OCI-LY7 (cell line): ENCODE measurements at regions not wholly inside any gene's neighbourhood (a gene's known extent, or its start where the extent isn't known, plus 50 kb on each side); places are given as distances from the start of the nearest gene placed in this dataset.

ENCODE experiments used
- BruUV-seq: library from RNA; stranded (reverse); fragments of 400-500 nt; replicated peaks from 2 replicates; lab custom pipeline; 2021; lab: Mats Ljungman, UMichigan
- CTCF ChIA-PET: fragments of 300-600 bp; sonication (Branson Sonifier 250); formaldehyde crosslinking; loops from one replicate; lab custom pipeline; 2022; ENCODE audit warnings: antibody characterized with exemption; ENCODE audit not compliant: unreplicated experiment; lab: Charles Lee
- POLR2A ChIA-PET: fragments of 300-600 bp; sonication (Branson Sonifier 250); formaldehyde crosslinking; loops from one replicate; lab custom pipeline; 2022; ENCODE audit warnings: antibody characterized with exemption; lab: Charles Lee
- DNase-seq: peaks from one replicate; pipeline ENCODE4 v3.0.0-alpha.2; 2015; ENCODE audit warnings: low spot score
- H2AFZ ChIP-seq: fragments of 200-600 bp; sonication (generic), shearing (Covaris generic); 2 replicates; pipeline ENCODE4 v1.6.1; 2014; ENCODE audit warnings: mild to moderate bottlenecking, antibody characterized with exemption, low read length, moderate library complexity
- H3K27ac ChIP-seq: fragments of 200-600 bp; sonication (generic); 2 replicates; pipeline ENCODE4 v1.5.1; 2014; ENCODE audit warnings: mixed run types, low read depth, mild to moderate bottlenecking, moderate library complexity, low read length, inconsistent platforms; ENCODE audit not compliant: poor library complexity, severe bottlenecking
- H3K36me3 ChIP-seq: fragments of 200-600 bp; sonication (generic); 2 replicates; pipeline ENCODE4 v1.6.1; 2014; ENCODE audit warnings: mild to moderate bottlenecking, antibody characterized with exemption, low read length, moderate library complexity, mixed read lengths; ENCODE audit not compliant: insufficient read depth
- H3K4me1 ChIP-seq: fragments of 200-600 bp; sonication (generic); 2 replicates; pipeline ENCODE4 v1.5.1; 2014; ENCODE audit warnings: mild to moderate bottlenecking, low read length; ENCODE audit not compliant: insufficient read depth, poor library complexity, severe bottlenecking
- H3K4me2 ChIP-seq: fragments of 200-600 bp; sonication (generic); 2 replicates; pipeline ENCODE4 v1.6.1; 2014; ENCODE audit warnings: mild to moderate bottlenecking, low read length
- H3K4me3 ChIP-seq: fragments of 200-600 bp; sonication (generic); 2 replicates; pipeline ENCODE4 v1.5.1; 2014; ENCODE audit warnings: mild to moderate bottlenecking, low read depth, low read length; ENCODE audit not compliant: poor library complexity, severe bottlenecking
- H3K79me2 ChIP-seq: fragments of 200-600 bp; sonication (generic); 2 replicates; pipeline ENCODE4 v1.6.1; 2016; ENCODE audit warnings: low read depth, mild to moderate bottlenecking, low read length, moderate library complexity, mixed read lengths; ENCODE audit not compliant: insufficient read depth
- H3K9me2 ChIP-seq: fragments of 200-600 bp; sonication (generic); 2 replicates; pipeline ENCODE4 v1.6.1; 2016; ENCODE audit warnings: mild to moderate bottlenecking, low read length, mixed read lengths; ENCODE audit not compliant: insufficient read depth
- H3K9me3 ChIP-seq: fragments of 200-600 bp; sonication (generic); 2 replicates; pipeline ENCODE4 v1.6.1; 2014; ENCODE audit warnings: mild to moderate bottlenecking, mixed run types, low read length, mixed read lengths
- H4K20me1 ChIP-seq: fragments of 200-600 bp; sonication (generic); 2 replicates; pipeline ENCODE4 v1.6.1; 2014; ENCODE audit warnings: mild to moderate bottlenecking, antibody characterized with exemption, low read length, moderate library complexity, mixed read lengths; ENCODE audit not compliant: insufficient read depth
- CTCF ChIP-seq: fragments of 200-600 bp; sonication (generic); conservative IDR thresholded peaks from 2 replicates; pipeline ENCODE4 v1.5.1; 2014; ENCODE audit warnings: mild to moderate bottlenecking, antibody characterized with exemption, low read length, moderate library complexity, mixed read lengths
- EZH2phosphoT487 ChIP-seq: fragments of 200-600 bp; sonication (generic); IDR thresholded peaks from 2 replicates; pipeline ENCODE4 v1.6.1; 2018; ENCODE audit warnings: low read depth, borderline replicate concordance, mild to moderate bottlenecking, mixed run types, antibody characterized with exemption, low read length, moderate library complexity, mixed read lengths
- intact Hi-C: fragments of 100-400 bp; cut with micrococcal nuclease; formaldehyde crosslinking; loops from one replicate; pipeline ENCODE4 v1.10.0; 2022; ENCODE audit not compliant: unreplicated experiment

DNA sequence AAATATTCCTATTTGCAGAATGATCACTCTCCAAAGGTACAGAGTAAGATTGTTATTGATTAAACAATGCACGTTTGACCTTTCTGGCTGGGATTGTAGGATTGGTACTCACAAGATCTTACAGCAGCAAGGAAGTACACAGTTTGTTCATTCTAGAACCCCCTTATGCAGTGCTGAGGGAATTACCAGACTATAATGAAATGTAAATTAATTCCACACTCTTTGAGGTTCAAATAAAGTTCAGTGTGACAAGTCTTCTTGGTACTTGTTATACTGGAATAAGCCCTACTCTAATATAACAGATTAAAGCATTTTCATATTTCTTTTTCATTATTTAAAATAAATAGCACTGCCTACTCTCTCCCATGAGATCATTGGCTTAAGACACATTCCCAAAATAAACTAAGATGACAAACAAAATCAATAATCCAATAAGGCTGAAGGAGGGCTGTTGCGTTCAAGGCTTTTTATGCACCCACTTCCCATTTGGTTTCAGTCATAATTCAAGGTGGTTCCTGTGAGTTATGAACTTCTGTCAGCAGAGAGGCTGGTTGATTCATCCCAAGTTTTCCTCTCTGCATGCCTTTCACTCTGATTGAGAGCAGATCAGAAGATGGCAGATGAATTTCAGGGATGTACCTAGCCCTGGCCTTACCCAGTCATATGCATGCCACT, 881.5 kb downstream of the C6orf118 start:
- H3K9me3 ChIP-seq = no peaks in the 10 kb centered on the region
- no peak overlapping the region for H3K27ac ChIP-seq
- no TSS peak for BruUV-seq
- ChIA-PET POLR2A (no interaction called here), CTCF (no interaction called here)
- no peaks in the 10 kb centered on the region for H3K36me3 ChIP-seq
- no peaks in the 10 kb centered on the region for H3K9me2 ChIP-seq
- H3K4me1 ChIP-seq = no peaks in the 10 kb centered on the region
- H3K4me3 ChIP-seq = no peak overlapping the region
- H2AFZ ChIP-seq = no peak overlapping the region
- no peak for DNase-seq
- no peaks in the 10 kb centered on the region for H3K79me2 ChIP-seq
- H4K20me1 ChIP-seq = no peaks in the 10 kb centered on the region
- no peak overlapping the region for H3K4me2 ChIP-seq
- intact Hi-C loops = no loop called here
- TF ChIP-seq CTCF = no peak
- TF ChIP-seq EZH2phosphoT487 = no peak

DNA sequence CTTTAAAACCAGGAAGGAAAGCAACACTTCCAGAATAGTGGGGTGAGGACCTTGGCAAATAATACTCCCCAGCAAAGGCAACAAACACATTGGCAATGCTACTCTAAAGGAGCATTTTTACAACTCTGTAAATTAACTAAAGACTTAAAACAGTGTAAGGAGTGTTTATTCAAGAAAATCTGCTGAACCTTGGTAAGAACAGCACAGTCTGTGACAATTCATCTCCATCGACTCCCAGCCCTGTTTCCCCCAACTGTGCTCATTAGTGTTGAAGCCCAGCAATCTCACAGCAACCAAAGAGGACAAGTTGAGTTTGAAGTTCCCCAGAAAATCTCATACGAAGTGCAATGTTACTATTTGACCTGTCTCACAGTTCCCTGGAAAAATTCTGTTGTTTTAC, 884.9 kb downstream of the C6orf118 start:
- POLR2A ChIA-PET = interaction anchor here (0.9 kb wide), 1 partner anchor 16 kb away, joined by 3 read pairs; no protein-coding TSS in a partner anchor
- H3K4me1 ChIP-seq = no peaks in the 10 kb centered on the region
- no peaks in the 10 kb centered on the region for H3K9me2 ChIP-seq
- no peaks in the 10 kb centered on the region for H3K36me3 ChIP-seq
- H3K9me3 ChIP-seq = no peaks in the 10 kb centered on the region
- CTCF ChIA-PET = no interaction called here
- no peak overlapping the region for H3K27ac ChIP-seq
- no peaks in the 10 kb centered on the region for H4K20me1 ChIP-seq
- TF ChIP-seq EZH2phosphoT487 = no peak
- TF ChIP-seq CTCF = no peak
- H2AFZ ChIP-seq = no peak overlapping the region
- DNase-seq = no peak
- intact Hi-C loops = no loop called here
- no peak overlapping the region for H3K4me2 ChIP-seq
- no peak overlapping the region for H3K4me3 ChIP-seq
- H3K79me2 ChIP-seq = no peaks in the 10 kb centered on the region
- BruUV-seq = no TSS peak

- Histone ChIP-seq H3K36me3 (no peaks in the 10 kb centered on the region), H3K9me2 (no peaks in the 10 kb centered on the region), H3K27ac (no peak overlapping the region), H3K9me3 (no peaks in the 10 kb centered on the region), H3K4me3 (no peak overlapping the region), H3K79me2 (no peaks in the 10 kb centered on the region), H3K4me2 (no peak overlapping the region), H2AFZ (no peak overlapping the region), H4K20me1 (no peaks in the 10 kb centered on the region), H3K4me1 (no peaks in the 10 kb centered on the region)
- BruUV-seq = no TSS peak
- POLR2A ChIA-PET = interaction anchor here (0.7 kb wide), 1 partner anchor 1431 kb away, joined by 3 read pairs; no protein-coding TSS in a partner anchor
- intact Hi-C loops = no loop called here
- CTCF ChIA-PET = no interaction called here
- no peak for DNase-seq
- no peak for TF ChIP-seq EZH2phosphoT487
- TF ChIP-seq CTCF = no peak
Observed at GRCh38 chr6:164419099-164419498, 890.3 kb downstream of the C6orf118 start.
